Epidermal melanocyte (primary cell): ENCODE measurements at regions not wholly inside any gene's neighbourhood (a gene's known extent, or its start where the extent isn't known, plus 50 kb on each side); places are given as distances from the start of the nearest gene placed in this dataset.

Source experiments
- DNase-seq: peaks from one replicate; pipeline ENCODE4 v3.0.0; 2011; ENCODE audit warnings: low spot score; ENCODE audit not compliant: insufficient read length

DNA sequence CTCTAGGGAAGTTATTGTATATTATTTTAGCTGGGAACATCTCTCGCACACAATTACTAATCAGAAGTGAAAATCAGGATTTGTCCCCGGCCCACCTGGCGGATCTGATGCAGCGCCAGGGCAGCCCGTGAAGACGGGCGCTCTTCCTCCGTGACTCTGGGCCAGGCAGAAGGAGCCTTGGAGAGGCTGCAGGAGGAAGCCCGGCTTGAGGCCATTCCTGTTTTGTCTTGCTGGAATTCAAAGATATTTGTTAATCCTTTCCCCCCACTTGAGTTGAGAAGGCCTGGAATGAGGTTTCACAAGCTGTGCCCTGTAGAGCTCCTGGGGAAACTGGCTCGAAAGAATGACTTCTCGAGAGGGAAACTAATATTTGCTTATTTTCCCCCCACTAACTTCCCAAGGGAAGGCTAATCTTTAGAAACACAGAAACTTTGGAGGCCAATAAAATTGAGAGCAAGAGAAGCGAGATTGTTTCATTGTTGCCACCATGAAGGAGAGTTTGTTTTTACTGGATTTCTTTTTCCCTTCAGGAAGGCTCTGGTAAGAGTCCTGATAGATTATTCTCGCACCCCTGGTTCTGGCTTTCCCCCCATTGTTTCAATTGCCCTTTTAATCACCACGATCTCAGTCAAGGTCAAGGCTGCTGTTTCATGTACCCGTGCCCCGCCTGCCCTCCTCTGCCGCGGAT, 92.8 kb upstream of the SEPTIN5 start:
- no peak for DNase-seq

DNA sequence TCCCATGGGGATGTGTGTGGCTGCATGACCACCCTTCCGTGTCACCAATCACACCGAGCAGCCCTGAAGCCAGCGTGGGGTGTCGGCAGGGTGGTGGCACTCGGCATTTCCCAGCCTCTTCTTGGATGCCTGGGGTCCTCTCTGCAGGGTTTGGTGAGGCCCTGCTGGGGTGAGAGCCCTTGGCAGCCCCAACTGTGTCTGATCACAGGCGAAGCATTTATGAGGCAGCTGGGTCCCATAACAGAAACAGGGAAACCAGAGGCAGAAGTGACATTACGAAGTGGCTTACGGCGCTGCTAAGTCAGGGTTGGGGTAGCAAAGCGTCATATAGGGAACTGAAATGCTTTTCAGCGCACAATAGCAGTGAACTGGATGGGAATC, 92.3 kb upstream of the SEPTIN5 start:
- DNase-seq: no peak

DNA sequence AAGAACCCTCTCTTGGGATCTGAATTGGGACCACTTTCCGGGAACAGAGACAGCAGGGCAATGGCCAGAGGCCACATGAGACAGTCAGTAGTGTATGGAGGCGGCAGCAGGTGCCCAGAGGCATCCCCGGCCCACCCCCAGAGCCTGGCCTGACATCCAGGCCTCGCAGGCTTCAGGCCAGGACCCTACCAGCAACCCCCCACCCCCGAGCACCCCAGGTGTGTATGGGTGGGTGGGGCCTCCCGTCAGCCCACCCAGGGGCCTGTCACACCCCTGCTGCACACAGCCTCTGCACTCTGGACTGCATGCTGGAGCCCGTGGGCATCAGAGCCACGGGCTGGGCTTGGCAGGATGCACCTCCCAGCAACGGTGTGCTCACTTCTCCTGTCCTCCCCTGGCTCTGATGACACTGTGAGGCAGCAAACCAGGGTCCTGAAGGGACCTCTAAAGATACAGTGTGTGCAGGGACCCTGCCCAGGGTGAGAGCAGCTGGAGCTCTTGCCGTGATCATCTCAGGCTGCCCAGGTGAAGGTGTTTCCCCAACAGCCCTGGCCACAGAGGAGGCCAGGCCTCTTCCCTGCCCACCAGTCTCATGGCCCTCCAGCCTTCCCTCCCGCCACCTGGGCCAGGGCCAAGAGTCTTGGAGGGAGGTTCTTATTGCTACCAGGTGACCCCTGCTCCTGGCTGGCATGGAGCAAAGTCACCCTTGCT, 88.8 kb upstream of the SEPTIN5 start:
- no peak for DNase-seq

DNA sequence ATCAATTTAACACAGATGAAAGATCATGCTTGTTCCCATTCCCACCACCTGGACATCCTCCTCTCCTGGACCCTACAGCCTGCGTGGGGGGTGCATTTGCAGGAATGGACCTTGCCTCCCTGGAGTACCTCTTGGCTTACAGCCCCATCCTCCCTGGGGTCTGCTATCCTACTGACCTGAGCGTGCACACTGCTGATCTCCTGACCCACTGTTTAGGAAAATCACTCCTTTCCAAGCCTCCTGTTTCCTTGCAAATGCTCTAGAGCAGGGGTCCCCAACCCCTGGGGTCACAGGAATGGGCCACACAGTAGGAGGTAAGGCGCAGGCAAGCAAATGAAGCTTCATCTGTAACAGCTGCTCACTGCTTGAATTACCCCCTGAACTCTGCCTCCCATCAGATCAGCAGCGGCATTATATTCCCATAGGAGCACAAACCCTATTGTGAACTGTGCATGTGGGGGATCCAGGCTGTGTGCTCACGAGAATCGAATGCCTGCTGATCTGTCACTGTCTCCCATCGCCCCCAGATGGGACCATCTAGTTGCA, 88.2 kb upstream of the SEPTIN5 start:
- no peak for DNase-seq

DNA sequence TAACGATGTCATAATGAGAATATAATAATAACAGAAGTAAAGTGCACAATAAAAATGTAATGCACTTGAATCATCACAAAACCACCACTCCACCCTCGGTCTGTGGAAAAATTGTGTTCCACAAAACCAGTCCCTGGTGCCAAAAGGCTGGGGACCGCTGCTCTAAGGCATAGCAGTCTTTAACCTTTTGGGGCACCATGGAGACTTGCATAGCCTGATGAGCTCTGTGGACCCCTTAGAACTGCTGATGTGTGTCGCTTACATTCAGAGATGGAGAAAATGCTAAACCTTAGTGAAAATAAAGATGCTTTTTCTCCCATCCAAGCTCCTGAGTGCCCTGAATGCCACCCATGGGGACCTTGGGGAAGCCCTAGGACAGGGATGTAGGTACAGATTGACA, 87.6 kb upstream of the SEPTIN5 start:
- no peak for DNase-seq

DNA sequence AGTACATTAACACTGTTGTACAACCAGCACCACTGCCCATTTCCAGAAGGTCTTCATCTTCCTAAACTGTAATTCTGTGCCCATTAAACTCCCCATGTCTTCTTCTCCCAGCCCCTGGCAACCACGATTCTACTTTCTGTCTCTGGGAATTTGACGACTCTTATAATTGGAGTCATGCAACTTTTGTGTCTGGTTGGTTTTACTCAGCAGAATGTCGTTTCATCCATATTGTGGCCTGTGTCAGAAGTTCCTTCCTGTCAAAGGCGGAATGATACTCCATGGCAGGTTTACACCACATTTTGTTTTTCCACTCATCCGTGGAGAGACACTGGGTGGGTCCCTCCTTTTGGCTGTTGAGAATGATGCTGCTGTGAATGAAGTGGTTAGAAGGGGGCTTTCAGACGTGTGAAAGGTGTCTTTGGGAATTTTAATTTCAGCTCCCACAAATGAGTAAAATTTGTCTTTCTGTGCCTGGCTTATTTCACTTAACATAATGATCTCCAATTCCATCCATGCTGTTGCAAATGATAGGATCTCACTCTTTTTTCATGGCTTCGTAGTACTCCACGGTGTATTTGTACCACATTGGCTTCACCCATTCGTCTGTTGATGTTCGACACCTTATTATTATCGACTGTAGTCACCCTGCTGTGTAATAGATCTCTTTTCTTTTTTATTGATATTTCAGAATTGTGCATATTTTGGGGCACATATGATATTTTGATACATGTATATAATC, 86.1 kb upstream of the SEPTIN5 start:
- no peak for DNase-seq

DNA sequence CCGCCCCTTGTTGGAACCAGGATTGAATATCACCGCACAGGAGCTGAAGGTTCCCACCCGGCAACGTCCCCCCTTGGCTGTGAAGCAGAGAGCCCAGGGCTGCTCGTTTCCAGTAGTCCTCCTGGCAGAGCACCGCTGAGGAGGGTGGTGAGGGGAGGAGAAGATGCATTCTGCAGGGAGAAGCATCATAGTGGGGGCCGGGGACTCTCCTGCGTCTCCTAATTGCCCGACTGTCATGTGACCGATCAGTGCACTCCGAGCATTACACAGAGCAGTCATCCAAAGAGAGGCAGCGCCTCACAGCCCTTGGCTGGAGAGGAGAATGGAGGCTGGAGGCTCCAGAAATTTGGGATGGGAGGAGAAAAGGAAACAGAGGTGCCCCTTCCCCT, 85.0 kb upstream of the SEPTIN5 start:
- no peak for DNase-seq

DNA sequence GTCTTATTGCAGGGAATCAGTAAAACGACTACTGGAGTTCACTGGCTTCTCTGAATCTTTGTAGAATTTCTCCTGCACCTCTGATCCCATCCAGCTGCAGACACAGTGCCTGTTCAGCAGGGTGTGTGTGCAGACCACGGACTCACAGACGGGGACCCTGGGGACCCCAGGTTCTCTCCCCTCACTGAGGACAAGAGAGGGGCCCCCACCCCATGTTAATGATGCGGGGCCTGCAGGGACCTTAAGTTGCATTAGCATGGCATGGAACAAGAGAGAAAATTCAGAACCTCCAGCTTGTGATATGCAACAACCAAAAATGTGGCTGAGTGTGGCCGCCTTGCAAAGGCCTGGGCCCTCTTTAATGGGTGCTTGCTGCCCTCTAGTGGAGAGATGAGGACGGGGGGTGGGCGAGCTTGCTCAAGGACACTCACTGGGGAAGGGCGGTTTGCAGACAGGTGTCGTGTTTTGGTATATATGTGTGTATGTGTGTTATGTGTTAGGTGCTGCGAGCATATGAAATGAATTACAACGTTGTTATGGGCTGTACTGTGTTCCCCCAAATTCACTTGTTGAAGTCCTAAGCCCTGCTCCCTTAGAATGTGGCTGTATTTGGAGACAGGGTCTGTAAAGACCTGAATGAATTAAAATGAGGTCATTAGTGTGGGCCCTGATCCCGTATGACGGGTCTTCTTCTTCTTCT, 84.4 kb upstream of the SEPTIN5 start:
- DNase-seq: peak; percentile 95

DNA sequence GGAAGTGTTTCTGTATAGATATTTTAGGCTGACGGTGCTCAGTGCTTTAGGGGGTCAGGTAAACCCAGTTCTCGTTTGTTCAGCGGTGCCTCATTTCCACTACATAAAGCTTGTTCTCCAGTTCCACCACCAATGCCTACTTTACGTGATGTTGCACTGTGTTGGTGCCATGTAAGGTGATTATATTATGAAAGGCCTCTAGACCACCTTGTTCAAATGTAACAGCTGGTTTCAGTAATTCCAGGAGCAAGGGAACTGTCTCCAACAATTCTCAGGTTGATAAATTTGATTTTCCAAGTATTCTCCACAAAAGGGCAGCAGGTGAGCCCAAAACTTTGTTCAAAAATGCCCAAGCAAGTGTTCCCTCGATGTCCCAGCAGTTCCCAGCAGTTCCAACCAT, 83.7 kb upstream of the SEPTIN5 start:
- no peak for DNase-seq

DNA sequence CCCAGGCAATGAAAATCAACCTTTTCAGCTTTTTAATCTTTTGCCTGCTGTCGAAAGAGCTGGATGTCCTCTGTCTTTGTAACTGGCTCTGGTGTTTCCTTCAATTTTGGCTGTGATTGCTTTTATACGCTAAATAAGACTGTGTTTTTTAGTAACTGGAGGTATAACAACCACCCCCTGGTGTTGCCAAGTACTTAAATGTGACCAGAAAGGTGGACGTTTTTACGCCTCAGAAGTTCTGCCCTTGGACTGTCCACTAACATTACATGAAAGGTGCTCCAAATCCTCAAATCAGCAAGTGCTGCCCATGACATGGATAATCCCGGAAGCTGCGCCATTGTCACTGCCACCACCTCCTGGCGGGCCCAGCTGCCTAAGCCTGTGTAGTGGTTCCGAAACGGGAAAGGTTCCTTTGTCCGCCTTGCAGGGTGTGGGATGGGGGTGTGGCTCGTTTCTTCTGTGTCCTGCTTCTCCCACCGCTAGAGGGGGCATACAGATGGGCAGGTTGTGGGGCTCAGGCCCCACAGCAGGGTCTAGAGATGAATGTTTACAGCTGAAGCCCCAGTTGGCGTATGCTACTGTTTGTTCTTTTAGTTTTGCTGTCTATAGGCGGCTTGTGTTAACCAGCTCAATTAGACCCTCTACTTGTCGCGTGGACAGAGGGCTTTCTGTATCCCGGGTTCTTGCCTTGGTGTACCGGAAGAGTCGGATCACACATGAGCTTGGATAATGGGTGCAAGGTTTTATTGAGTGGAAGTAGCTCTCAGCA, 82.2 kb upstream of the SEPTIN5 start:
- no peak for DNase-seq

DNA sequence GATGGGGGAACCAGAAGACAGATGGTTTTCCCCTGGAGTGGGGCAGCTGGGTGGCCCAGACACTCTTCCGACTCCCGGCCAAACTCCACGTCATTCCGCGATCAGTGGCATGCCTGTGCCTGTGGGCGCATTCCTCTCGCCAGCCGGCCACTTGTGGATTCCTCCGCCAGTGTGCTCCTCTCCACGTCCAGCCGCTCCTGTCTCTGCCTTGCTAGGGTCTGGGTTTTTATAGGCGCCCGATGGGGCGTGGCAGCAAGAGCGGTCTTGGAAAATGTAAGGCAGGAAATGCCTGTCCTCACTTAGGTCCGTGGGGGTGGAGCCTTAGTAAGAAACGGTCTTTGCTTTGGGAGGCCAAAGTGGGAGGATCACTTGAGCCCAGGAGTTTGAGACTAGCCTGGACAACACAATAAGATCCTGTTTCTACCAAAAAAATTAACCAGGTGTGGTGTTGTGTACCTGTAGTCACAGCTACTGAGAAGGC, 81.6 kb upstream of the SEPTIN5 start:
- DNase-seq: no peak

DNA sequence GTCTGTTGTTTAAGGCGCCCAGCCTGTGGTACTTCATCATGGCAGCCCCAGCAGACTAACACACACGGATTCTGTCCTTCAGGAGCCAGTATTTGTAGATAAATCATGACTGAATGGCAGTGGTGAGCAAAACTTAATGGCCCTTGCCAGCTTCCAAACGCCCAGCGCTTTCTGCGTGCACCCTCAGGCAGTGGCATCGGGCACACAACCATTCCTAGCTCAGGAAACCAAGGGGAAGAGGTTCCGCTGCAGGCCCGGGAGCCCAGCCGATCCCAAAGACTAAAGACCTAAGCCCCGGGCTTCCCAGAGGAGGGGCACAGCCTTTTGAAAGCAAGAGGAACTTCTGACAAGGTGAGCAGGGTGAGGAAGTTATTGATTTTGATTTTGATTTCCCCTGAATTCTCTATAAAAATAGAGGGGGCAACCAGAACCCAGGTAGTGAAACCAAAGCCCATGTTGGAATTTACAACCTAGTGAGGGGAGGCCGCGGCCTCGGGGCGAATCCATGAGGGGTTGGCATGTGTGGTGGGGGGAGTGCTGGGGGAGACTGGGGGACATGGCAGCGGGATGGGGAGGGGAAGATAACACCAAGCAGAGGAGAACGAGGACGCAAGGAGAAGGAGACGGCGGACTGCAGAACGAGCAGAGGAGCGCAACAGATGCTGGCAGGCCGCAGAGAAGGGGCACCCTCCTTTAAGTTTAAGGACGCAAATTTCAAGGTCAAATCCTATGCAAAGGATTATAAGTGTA, 79.9 kb upstream of the SEPTIN5 start:
- DNase-seq: no peak

DNA sequence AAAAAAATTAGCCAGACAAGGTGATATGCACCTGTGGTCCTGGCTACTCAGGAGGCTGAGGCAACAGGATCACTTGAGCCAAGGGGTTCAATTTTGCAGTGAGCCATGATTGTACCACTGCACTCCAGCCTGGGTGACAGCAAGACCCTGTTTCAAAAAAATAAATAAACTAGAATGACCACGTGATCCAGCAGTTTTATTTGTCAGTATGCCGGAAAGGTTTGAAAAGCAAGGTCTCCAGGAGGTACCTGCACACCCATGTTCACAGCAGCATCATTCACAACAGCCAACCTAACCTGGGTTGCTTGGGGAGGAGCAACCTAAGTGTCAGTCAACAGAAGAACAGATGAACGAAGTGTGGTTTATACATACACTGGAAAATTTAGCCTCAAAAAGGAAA, 78.7 kb upstream of the SEPTIN5 start:
- DNase-seq: no peak

DNA sequence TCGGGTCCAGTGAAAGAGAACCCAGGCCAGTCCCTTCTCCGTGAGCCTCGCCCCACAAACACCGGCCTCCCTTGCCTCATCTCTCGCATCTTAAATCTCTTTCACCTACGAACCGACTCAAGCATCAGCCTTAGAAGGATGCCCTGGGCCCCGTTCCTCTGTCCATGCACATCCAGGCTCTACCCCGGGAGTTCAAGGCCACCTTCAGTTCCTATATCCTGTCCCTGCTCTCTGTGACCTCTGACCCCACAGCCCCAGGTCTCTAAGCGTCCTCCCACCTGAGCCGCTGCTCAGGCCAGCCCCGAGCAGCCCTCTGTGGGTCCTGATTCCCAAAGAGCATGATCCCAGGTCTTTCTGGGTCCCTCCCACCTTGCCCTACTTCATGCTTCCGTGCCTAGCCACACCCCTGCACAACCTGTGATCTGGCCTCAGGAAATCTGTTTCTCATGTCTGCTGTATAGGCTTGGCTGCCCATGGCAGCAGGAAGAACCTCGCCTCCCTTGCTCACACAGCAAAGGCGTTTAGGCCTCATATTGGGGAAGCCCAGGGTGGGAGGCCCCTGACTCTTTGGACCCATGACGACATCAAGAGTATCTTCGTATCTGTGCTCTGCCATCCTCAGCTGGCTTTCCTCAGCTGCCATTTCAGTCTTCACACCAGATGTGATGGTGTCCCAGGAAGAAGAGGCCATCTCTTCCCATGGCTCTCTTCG, 77.5 kb upstream of the SEPTIN5 start:
- no peak for DNase-seq

DNA sequence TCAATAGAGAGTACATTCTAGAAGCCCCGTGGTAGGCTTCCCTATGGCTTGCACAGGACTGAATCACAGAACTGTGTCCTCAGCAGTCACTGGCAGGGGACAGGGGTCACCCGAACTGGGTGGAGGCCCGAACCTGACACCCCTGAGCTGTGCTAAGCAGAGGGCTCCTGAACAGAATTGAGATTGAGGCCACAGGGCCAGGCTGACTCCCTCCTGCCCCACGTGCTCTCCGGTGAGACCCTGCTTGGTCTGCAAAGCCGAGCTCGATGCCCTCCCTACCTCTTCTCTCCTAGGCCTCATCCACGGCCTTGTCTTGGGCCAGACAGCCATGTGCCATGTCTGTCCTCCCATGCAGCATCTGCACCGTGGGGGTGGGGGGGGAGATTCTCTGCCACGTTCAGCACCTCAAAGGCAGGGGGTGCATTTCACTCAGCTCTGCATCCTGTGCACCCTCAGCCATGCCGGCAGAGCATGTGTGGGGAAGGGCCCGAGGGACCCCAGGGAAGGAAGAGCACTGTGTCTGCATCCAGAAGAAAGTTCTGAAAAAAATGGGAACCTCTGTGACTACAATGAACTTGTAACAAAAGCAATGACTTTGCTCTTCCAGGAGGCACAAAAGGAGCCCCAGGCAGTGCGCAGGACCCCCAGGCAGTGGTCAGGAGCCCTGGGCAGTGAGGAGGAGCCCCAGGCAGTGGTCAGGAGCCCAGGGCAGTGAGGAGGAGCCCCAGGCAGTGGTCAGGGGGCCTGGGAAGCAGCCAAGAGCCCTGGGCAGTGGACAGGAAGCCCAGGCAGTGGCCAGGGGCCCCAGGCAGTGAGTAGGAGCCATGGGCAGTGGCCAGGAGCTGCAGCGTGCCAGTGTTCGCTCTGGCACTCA, 76.7 kb upstream of the SEPTIN5 start:
- DNase-seq: no peak

DNA sequence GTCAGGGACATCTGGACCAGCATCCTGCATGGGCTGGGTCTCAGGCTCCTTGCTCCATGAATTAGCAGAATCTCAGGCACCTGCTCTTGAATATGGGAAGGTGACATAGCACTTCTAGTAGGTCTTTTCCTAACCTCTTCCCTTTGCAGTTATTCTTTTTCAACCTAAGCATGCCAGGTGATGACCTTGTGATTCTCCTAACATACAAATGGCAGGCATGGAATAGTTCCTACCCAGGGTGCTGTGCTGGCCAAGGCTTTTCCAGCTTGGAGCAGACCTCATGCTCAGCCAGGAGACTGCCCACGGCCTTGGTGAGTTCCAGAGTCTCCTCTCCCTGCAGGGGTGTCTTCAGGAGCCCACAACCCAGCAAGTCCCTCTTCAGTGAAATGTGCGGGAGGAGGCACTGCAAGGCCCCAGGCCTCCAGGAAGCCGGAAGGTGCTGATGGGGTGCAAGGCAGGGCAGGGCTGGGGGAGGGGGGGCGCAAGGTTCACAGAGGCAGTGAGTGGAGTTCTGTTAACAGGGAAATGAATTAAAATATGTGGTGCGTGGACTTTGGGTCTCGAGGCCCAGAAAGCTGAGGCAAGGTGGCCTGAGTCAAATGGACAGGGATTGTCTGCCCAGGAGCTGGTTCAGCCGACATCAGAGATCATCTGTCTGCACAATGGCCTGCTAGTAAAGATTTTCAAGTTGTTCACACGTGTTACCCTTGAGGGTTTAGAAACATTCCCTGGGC, 75.9 kb upstream of the SEPTIN5 start:
- no peak for DNase-seq

DNA sequence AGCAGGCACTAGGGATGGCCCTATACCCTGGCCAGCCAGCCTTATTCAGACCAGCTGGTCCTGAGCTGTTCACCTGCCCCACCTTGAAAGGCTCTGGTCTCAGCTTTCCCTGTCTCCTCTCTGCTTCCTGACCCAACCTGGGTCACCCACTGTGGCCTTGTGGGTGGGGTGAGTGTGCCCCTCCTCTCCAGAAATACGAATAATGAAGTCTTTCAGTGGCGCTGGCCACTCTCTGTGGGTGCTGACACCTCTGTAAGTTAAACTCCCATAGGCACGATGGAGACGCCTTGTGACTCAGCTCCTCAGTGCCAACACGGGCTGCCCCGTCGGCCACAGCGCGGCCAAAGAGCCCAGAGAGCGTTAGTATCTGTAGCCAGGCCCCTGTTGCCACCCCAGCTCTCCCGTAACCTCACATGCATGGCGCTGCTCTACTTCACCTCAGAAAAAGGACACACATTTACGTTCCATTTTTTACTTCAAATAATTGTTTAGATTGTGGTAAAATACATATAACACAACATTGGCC, 74.6 kb upstream of the SEPTIN5 start:
- no peak for DNase-seq

DNA sequence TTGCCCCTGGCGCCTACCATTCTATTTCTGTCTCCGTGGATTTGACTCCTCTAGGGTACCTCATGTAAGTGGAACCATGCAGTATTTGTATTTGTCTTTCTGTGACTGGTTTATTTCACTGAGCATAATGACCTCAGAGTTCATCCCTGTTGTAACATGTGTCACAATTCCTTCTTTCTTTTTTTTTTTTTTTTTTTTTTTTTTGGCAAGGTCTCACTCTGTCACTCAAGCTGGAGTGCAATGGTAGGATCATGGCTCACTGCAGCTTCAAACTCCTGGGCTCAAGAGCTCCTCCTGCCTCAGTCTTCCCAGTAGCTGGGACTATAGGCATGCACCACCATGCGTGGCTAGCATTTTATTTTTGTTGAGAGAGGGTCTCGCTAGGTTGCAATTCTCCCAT, 74.0 kb upstream of the SEPTIN5 start:
- DNase-seq: no peak
